Astrocyte of the cerebellum (primary cell): ENCODE measurements at regions not wholly inside any gene's neighbourhood (a gene's known extent, or its start where the extent isn't known, plus 50 kb on each side); places are given as distances from the start of the nearest gene placed in this dataset.

Experiments
- DNase-seq: peaks from one replicate; pipeline ENCODE4 v3.0.0-alpha.2; 2011; ENCODE audit warnings: low read depth
- H3K4me3 ChIP-seq: 2 replicates; pipeline ENCODE4 v1.5.1; 2011; ENCODE audit warnings: mild to moderate bottlenecking, low read depth, low read length, moderate library complexity
- in situ Hi-C: cut with HindIII; loops from 2 replicates; pipeline ENCODE4 v1.10.0; 2017; ENCODE audit warnings: low sequenced_read_pairs
- TF ChIP-seq, protein P1 (sequence below): IDR thresholded peaks from 2 replicates; pipeline ENCODE4 v1.5.1; 2012; ENCODE audit warnings: low read length, low read depth, moderate library complexity, mild to moderate bottlenecking; ENCODE audit errors: missing control alignments

GRCh38 chr11:36718451-36718850 is 120.4 kb upstream of the RAG2 start:
- TF ChIP-seq, protein P1, sequence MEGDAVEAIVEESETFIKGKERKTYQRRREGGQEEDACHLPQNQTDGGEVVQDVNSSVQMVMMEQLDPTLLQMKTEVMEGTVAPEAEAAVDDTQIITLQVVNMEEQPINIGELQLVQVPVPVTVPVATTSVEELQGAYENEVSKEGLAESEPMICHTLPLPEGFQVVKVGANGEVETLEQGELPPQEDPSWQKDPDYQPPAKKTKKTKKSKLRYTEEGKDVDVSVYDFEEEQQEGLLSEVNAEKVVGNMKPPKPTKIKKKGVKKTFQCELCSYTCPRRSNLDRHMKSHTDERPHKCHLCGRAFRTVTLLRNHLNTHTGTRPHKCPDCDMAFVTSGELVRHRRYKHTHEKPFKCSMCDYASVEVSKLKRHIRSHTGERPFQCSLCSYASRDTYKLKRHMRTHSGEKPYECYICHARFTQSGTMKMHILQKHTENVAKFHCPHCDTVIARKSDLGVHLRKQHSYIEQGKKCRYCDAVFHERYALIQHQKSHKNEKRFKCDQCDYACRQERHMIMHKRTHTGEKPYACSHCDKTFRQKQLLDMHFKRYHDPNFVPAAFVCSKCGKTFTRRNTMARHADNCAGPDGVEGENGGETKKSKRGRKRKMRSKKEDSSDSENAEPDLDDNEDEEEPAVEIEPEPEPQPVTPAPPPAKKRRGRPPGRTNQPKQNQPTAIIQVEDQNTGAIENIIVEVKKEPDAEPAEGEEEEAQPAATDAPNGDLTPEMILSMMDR = no peak
- in situ Hi-C loops = no loop called here
- no peak for DNase-seq
- no peak overlapping the region for H3K4me3 ChIP-seq

DNA sequence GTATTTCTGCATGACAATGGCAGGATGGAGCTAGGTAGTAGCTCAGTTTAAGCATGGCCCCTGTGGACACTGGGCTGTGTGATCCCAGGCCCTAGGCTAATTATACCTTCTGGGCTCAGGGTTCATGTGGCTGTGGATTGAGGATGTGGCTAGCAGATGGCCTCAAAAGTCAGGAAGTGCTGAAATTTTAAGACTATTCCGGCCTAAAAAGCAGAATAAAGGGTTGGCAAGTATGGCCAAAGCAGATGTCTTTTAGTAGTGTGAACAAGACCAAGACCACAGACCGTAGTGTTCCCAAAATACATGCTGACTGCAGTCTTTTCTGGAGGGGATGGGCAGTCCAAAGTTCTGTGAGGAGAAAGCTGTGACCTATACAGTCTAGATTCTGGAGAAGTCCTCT is 115.7 kb upstream of the RAG2 start:
- in situ Hi-C loops = no loop called here
- TF ChIP-seq, protein P1 = no peak
- H3K4me3 ChIP-seq = no peak overlapping the region
- no peak for DNase-seq

- TF ChIP-seq, protein P1 = peak; percentile 5
- in situ Hi-C loops = no loop called here
- H3K4me3 ChIP-seq = no peak overlapping the region
- DNase-seq = no peak
These were observed 113.2 kb upstream of the RAG2 start for GRCh38 chr11:36711104-36711825.
